Left ventricle myocardium inferior (tissue), 1 donor: ENCODE measurements at regions not wholly inside any gene's neighbourhood (a gene's known extent, or its start where the extent isn't known, plus 50 kb on each side); places are given as distances from the start of the nearest gene placed in this dataset.

Source experiments
- DNase-seq: peaks from one replicate; pipeline ENCODE4 v3.0.0-alpha.2; 2020
- H3K27ac ChIP-seq: fragments of 200-600 bp; replicated peaks from 2 replicates; pipeline ENCODE4 v1.8.0; 2021
- H3K27me3 ChIP-seq: fragments of 200-600 bp; 2 replicates; pipeline ENCODE4 v1.8.0; 2021; ENCODE audit warnings: low read depth
- H3K36me3 ChIP-seq: fragments of 200-600 bp; 2 replicates; pipeline ENCODE4 v1.8.0; 2021
- H3K4me1 ChIP-seq: fragments of 200-600 bp; 2 replicates; pipeline ENCODE4 v1.8.0; 2021
- H3K4me3 ChIP-seq: fragments of 200-600 bp; 2 replicates; pipeline ENCODE4 v1.8.0; 2021; ENCODE audit warnings: mild to moderate bottlenecking, moderate library complexity
- H3K9me3 ChIP-seq: fragments of 200-600 bp; replicated peaks from 2 replicates; pipeline ENCODE4 v1.8.0; 2021
- intact Hi-C: fragments of 100-400 bp; cut with micrococcal nuclease; formaldehyde crosslinking; loops from one replicate; pipeline ENCODE4 v1.11.0; 2022
- TF ChIP-seq, protein P1 (sequence below): fragments of 200-600 bp; IDR thresholded peaks from 2 replicates; pipeline ENCODE4 v1.8.0; 2021; ENCODE audit warnings: antibody characterized with exemption, mild to moderate bottlenecking, borderline replicate concordance
- donor health status: DM: no; HTN: yes; CAD: no; lungs with severe emphysema.

DNA sequence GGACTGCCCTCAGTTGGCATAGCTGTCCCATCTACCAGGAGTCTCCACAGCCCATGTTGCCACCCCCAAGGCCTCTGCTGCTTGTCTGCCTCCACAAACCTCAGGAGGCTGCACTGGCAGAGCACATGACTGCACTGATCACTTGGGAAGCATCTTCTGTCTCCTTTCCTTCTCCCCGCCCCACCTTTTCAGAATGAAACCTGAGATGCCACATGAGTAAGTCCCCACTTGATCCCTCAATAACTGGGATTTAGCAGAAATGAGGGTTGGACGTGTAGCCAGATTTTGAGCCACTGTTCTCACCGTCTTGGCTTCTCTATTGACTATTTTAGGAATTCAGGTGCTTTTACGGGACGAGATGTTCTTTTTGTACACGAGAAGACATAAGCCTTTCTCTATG lies 328.4 kb downstream of the CDC5L start:
- no peaks in the 10 kb centered on the region for H3K9me3 ChIP-seq
- TF ChIP-seq, protein P1, sequence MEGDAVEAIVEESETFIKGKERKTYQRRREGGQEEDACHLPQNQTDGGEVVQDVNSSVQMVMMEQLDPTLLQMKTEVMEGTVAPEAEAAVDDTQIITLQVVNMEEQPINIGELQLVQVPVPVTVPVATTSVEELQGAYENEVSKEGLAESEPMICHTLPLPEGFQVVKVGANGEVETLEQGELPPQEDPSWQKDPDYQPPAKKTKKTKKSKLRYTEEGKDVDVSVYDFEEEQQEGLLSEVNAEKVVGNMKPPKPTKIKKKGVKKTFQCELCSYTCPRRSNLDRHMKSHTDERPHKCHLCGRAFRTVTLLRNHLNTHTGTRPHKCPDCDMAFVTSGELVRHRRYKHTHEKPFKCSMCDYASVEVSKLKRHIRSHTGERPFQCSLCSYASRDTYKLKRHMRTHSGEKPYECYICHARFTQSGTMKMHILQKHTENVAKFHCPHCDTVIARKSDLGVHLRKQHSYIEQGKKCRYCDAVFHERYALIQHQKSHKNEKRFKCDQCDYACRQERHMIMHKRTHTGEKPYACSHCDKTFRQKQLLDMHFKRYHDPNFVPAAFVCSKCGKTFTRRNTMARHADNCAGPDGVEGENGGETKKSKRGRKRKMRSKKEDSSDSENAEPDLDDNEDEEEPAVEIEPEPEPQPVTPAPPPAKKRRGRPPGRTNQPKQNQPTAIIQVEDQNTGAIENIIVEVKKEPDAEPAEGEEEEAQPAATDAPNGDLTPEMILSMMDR: no peak
- intact Hi-C loops: no loop called here

GRCh38 chr6:44717431-44717830 lies 329.9 kb downstream of the CDC5L start:
- H3K36me3 ChIP-seq: no peaks in the 10 kb centered on the region
- peaks cover 39% of the 10 kb centered on the region for H3K27me3 ChIP-seq
- no peaks in the 10 kb centered on the region for H3K9me3 ChIP-seq
- H3K4me1 ChIP-seq: no peaks in the 10 kb centered on the region
- TF ChIP-seq, protein P1: no peak
- no peak overlapping the region for H3K4me3 ChIP-seq
- no peak for DNase-seq
- intact Hi-C loops: no loop called here
- H3K27ac ChIP-seq: no peak overlapping the region

More for the DNA sequence above, 328.4 kb downstream of the CDC5L start:
- no peak for DNase-seq
- Histone ChIP-seq H3K4me1 (no peaks in the 10 kb centered on the region), H3K36me3 (no peaks in the 10 kb centered on the region), H3K4me3 (no peak overlapping the region), H3K27ac (no peak overlapping the region), H3K27me3 (peaks cover 39% of the 10 kb centered on the region)

- Histone ChIP-seq H3K9me3 (no peaks in the 10 kb centered on the region), H3K27me3 (peaks cover 16% of the 10 kb centered on the region), H3K27ac (no peak overlapping the region), H3K4me1 (no peaks in the 10 kb centered on the region), H3K4me3 (no peak overlapping the region), H3K36me3 (no peaks in the 10 kb centered on the region)
- TF ChIP-seq, protein P1: no peak
- intact Hi-C loops: no loop called here
- no peak for DNase-seq
Observed at GRCh38 chr6:44721954-44722578, 334.6 kb downstream of the CDC5L start.

- Histone ChIP-seq H3K4me3 (no peak overlapping the region), H3K9me3 (no peaks in the 10 kb centered on the region), H3K4me1 (no peaks in the 10 kb centered on the region), H3K36me3 (no peaks in the 10 kb centered on the region), H3K27ac (no peak overlapping the region), H3K27me3 (peaks cover 19% of the 10 kb centered on the region)
- DNase-seq: no peak
- intact Hi-C loops: no loop called here
- TF ChIP-seq, protein P1: no peak
Observed at GRCh38 chr6:44722736-44723135, 335.2 kb downstream of the CDC5L start.

DNA sequence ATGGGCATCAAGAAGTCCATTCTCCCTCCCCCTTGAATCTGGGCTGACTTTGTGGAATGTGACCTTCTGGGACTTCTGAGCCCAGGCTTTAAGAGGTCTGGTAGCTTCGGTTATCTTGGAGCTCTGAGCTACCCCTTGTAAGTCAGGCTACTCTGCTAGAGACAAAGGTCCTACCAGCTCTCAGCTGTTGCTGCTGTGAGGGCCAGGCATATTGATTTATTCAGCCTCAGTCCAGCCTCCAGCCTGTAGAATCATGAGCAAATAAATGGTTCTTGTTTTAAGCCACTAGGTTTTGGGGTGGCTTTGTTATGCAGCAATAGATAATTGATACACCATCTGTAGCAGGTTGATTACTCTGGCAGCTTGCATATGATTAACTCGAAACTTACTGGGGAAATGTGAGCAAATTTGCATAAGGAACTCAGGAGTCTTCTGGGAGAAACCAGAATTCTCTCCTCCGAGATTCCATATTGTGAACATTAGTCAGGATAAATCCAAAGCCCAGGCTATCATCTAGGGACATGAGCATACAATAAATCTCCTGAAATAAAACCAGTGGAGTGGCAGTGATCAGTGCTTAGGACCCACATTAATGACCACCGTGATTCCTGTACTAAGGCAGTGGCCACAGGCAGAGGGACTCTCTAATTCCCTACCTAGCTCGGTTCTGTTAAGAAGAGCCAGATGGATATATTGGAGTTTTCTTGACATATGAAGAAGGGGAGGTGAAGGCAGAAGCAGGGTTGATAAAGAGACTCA lies 336.1 kb downstream of the CDC5L start:
- no peaks in the 10 kb centered on the region for H3K9me3 ChIP-seq
- peaks cover 19% of the 10 kb centered on the region for H3K27me3 ChIP-seq
- DNase-seq: no peak
- H3K4me3 ChIP-seq: no peak overlapping the region
- TF ChIP-seq, protein P1: no peak
- no peak overlapping the region for H3K27ac ChIP-seq
- no peaks in the 10 kb centered on the region for H3K36me3 ChIP-seq
- intact Hi-C loops: no loop called here
- no peaks in the 10 kb centered on the region for H3K4me1 ChIP-seq
